ENCODE measurements at regions not wholly inside any gene's neighbourhood (a gene's known extent, or its start where the extent isn't known, plus 50 kb on each side); places are given as distances from the start of the nearest gene placed in this dataset.
"Not testable (repeated sequence)": the region's sequence is repeated elsewhere in the genome, so short reads cannot be mapped to it uniquely, and the experiment has no call there.

- DNase-seq = no peak
These were observed 457.9 kb upstream of the ISX start for GRCh38 chr22:34608106-34608505.

GRCh38 chr22:34608540-34609115 lies 457.3 kb upstream of the ISX start:
- no peak for DNase-seq

- DNase-seq = no peak
These were observed 456.3 kb upstream of the ISX start for GRCh38 chr22:34609646-34610045.

GRCh38 chr22:34620161-34620560 lies 445.8 kb upstream of the ISX start:
- no peak for DNase-seq

- no peak for DNase-seq
These were observed 445.1 kb upstream of the ISX start for GRCh38 chr22:34620832-34621231.

GRCh38 chr22:34622602-34623001 lies 443.4 kb upstream of the ISX start:
- no peak for DNase-seq

- no peak for DNase-seq
These were observed 442.4 kb upstream of the ISX start for GRCh38 chr22:34623580-34623979.

GRCh38 chr22:34625892-34626291 lies 440.1 kb upstream of the ISX start:
- not testable (repeated sequence) for DNase-seq

- no peak for DNase-seq
These were observed 427.8 kb upstream of the ISX start for GRCh38 chr22:34638128-34638527.

- DNase-seq = no peak
These were observed 426.0 kb upstream of the ISX start for GRCh38 chr22:34639911-34640310.

GRCh38 chr22:34645375-34645774 lies 420.6 kb upstream of the ISX start:
- DNase-seq = no peak

- no peak for DNase-seq
These were observed 397.0 kb upstream of the ISX start for GRCh38 chr22:34669001-34669400.

- DNase-seq = not testable (repeated sequence)
These were observed 382.9 kb upstream of the ISX start for GRCh38 chr22:34683031-34683430.

- not testable (repeated sequence) for DNase-seq
These were observed 381.7 kb upstream of the ISX start for GRCh38 chr22:34684278-34684677.

GRCh38 chr22:34687116-34687515 lies 378.8 kb upstream of the ISX start:
- DNase-seq = no peak

- no peak for DNase-seq
These were observed 377.1 kb upstream of the ISX start for GRCh38 chr22:34688825-34689224.

- no peak for DNase-seq
These were observed 369.4 kb upstream of the ISX start for GRCh38 chr22:34696557-34696956.

GRCh38 chr22:34702279-34702678 lies 363.7 kb upstream of the ISX start:
- no peak for DNase-seq

- no peak for DNase-seq
These were observed 356.3 kb upstream of the ISX start for GRCh38 chr22:34709641-34710040.

- no peak for DNase-seq
These were observed 343.1 kb upstream of the ISX start for GRCh38 chr22:34722901-34723300.

- no peak for DNase-seq
These were observed 329.9 kb upstream of the ISX start for GRCh38 chr22:34736081-34736480.

- DNase-seq = no peak
These were observed 327.1 kb upstream of the ISX start for GRCh38 chr22:34738661-34739400.

- no peak for DNase-seq
These were observed 322.7 kb upstream of the ISX start for GRCh38 chr22:34743110-34743751.

GRCh38 chr22:34760276-34761008 lies 305.5 kb upstream of the ISX start:
- no peak for DNase-seq
